B cell (primary cell): ENCODE measurements at regions not wholly inside any gene's neighbourhood (a gene's known extent, or its start where the extent isn't known, plus 50 kb on each side); places are given as distances from the start of the nearest gene placed in this dataset.

Source experiments
- ATAC-seq: fragments of 200-7000 bp; cut with Tn5 transposase; one replicate; pipeline ENCODE4 v1.10.0; 2021; ENCODE audit warnings: low read depth, mild to moderate bottlenecking, moderate number of reproducible peaks, moderate library complexity
- CTCF ChIA-PET: fragments of 350-600 bp; sonication (Branson Sonifier 250); formaldehyde crosslinking; loops from one replicate; lab custom pipeline; 2021; ENCODE audit warnings: antibody characterized with exemption, inconsistent platforms; lab: Charles Lee
- POLR2A ChIA-PET: fragments of 350-600 bp; sonication (Branson Sonifier 250); formaldehyde crosslinking; loops from one replicate; lab custom pipeline; 2021; ENCODE audit warnings: antibody characterized with exemption; lab: Charles Lee
- DNase-seq: peaks from one replicate; pipeline ENCODE4 v3.0.0; 2013
- H2AFZ ChIP-seq: 2 replicates; pipeline ENCODE4 v1.6.1; 2012; ENCODE audit warnings: mild to moderate bottlenecking, low read depth, low read length; ENCODE audit not compliant: insufficient read depth, poor library complexity, severe bottlenecking
- H3K27ac ChIP-seq, 2 donors: 1 replicate in 1 of 2; 2 replicates in 1 of 2; pipeline ENCODE4 v1.5.1; 2012 to 2013; ENCODE audit warnings: low read length in 2 of 2, mild to moderate bottlenecking in 2 of 2, moderate library complexity in 1 of 2
- H3K27me3 ChIP-seq, 4 experiments: fragments of 200-600 bp in 1 of 4; sonication (generic) in 1 of 4; replicated peaks in 1 of 4; 1 replicate in 2 of 4; 2 replicates in 2 of 4; pipeline versions ENCODE4 v1.6.1 to v1.7.0; 2013 to 2016; ENCODE audit warnings: low read length in 3 of 4, mild to moderate bottlenecking in 2 of 4, mixed read lengths in 1 of 4, moderate library complexity in 1 of 4; ENCODE audit not compliant: insufficient read depth in 4 of 4, control insufficient read depth in 3 of 4; ENCODE audit errors: control extremely low read depth in 1 of 4
- H3K36me3 ChIP-seq, 2 experiments: replicated peaks in 1 of 2; 1 replicate in 1 of 2; 2 replicates in 1 of 2; pipeline versions ENCODE4 v1.6.1 to v1.7.1; 2013; ENCODE audit warnings: low read length in 1 of 2; ENCODE audit not compliant: insufficient read depth in 2 of 2, control insufficient read depth in 1 of 2; ENCODE audit errors: control extremely low read depth in 1 of 2, extremely low read depth in 1 of 2
- H3K4me1 ChIP-seq, 2 donors: fragments of 200-600 bp in 1 of 2; sonication (generic) in 1 of 2; 1 replicate in 1 of 2; 2 replicates in 1 of 2; pipeline versions ENCODE4 v1.5.1 to v1.6.1; 2013 to 2017; ENCODE audit warnings: low read length in 2 of 2; ENCODE audit not compliant: control insufficient read depth in 2 of 2, insufficient read depth in 2 of 2
- H3K4me2 ChIP-seq: replicated peaks from 2 replicates; pipeline ENCODE3; 2012; ENCODE audit warnings: mild to moderate bottlenecking, low read depth, low read length; ENCODE audit not compliant: poor library complexity, severe bottlenecking
- H3K4me3 ChIP-seq, 5 experiments: fragments of 200-600 bp in 1 of 5; sonication (generic) in 1 of 5; 1 replicate in 3 of 5; 2 replicates in 2 of 5; pipeline versions ENCODE4 v1.5.1 to v1.7.0; 2011 to 2016; ENCODE audit warnings: low read length in 4 of 5, mild to moderate bottlenecking in 4 of 5, low read depth in 2 of 5, control low read depth in 1 of 5, moderate library complexity in 1 of 5; ENCODE audit not compliant: insufficient read depth in 1 of 5; ENCODE audit errors: control extremely low read depth in 1 of 5, extremely low read depth in 1 of 5
- H3K79me2 ChIP-seq: fragments of 200-600 bp; sonication (generic); one replicate; pipeline ENCODE4 v1.6.0; 2016; ENCODE audit warnings: low read length; ENCODE audit not compliant: control insufficient read depth, insufficient read depth
- H3K9ac ChIP-seq: fragments of 200-600 bp; sonication (generic); 2 replicates; pipeline ENCODE4 v1.6.1; 2017; ENCODE audit warnings: mild to moderate bottlenecking, low read length, moderate library complexity
- H3K9me3 ChIP-seq, 3 donors: one replicate each; pipeline versions ENCODE4 v1.6.1 to v1.7.1; 2013; ENCODE audit warnings: low read length in 2 of 3; ENCODE audit not compliant: control insufficient read depth in 2 of 3, insufficient read depth in 1 of 3; ENCODE audit errors: control extremely low read depth in 1 of 3
- H4K20me1 ChIP-seq: 2 replicates; pipeline ENCODE4 v1.6.0; 2012; ENCODE audit warnings: mild to moderate bottlenecking, low read length; ENCODE audit not compliant: insufficient read depth, control insufficient read depth, poor library complexity, severe bottlenecking
- H3K27ac Mint-ChIP-seq: one replicate; pipeline ENCODE4 v1.8.0; 2021; ENCODE audit warnings: mixed read lengths
- H3K27me3 Mint-ChIP-seq: one replicate; pipeline ENCODE4 v1.8.0; 2021; ENCODE audit warnings: mixed read lengths
- H3K4me1 Mint-ChIP-seq: one replicate; pipeline ENCODE4 v1.8.0; 2021; ENCODE audit warnings: mixed read lengths
- H3K4me3 Mint-ChIP-seq: one replicate; pipeline ENCODE4 v1.8.0; 2021; ENCODE audit warnings: mixed read lengths
- H3K9me3 Mint-ChIP-seq: one replicate; pipeline ENCODE4 v1.8.0; 2022; ENCODE audit warnings: mixed read lengths; ENCODE audit not compliant: insufficient read depth
- EZH2 ChIP-seq: IDR thresholded peaks from 2 replicates; pipeline ENCODE4 v1.6.1; 2012; ENCODE audit warnings: borderline replicate concordance, low read depth, mild to moderate bottlenecking, moderate library complexity, low read length; ENCODE audit not compliant: insufficient read depth, poor library complexity, severe bottlenecking
- WGBS: methylation state at CpG from one replicate; pipeline ENCODE4 v1.1.5; 2013; ENCODE audit warnings: missing lambda C conversion rate; ENCODE audit not compliant: insufficient coverage; 5-methylcytosine and 5-hydroxymethylcytosine counted together
- intact Hi-C: fragments of 100-400 bp; cut with micrococcal nuclease; formaldehyde crosslinking; loops from one replicate; pipeline ENCODE4 v1.10.0; 2022
- TF ChIP-seq, protein P1 (sequence below): fragments of 200-600 bp; IDR thresholded peaks from one replicate; pipeline ENCODE4 v1.8.0; 2022; ENCODE audit warnings: antibody characterized with exemption, mild to moderate bottlenecking

DNA sequence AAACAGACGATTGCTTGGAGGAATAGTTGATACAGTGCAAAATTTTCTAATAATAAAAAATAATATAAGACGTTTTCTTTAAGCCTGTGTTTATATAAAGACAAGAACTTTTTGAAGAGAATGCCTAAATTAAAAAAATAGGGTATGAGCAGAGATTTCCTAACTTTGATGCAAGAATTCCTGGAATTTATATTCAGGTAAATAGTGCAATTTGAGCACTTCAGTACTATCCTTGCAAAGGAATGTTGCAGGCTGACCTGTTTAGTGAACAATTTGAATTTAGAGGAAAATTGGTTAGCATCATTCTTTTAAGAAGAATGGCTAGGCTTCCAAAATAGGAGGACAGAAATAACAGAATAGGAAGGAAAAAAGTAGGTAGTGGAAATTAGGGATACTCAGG is 1172.3 kb downstream of the HACE1 start:
- H3K9me3 Mint-ChIP-seq = no peaks in the 10 kb centered on the region
- CTCF ChIA-PET = no interaction called here
- Histone ChIP-seq H3K27me3 (no peaks in the 10 kb centered on the region), H2AFZ (no peak overlapping the region), H3K27ac (no peak overlapping the region), H3K4me3 (no peak overlapping the region), H3K36me3 (no peaks in the 10 kb centered on the region), H3K79me2 (no peaks in the 10 kb centered on the region), H3K4me1 (no peaks in the 10 kb centered on the region), H3K4me2 (no peak overlapping the region), H4K20me1 (no peaks in the 10 kb centered on the region), H3K9me3 (no peaks in the 10 kb centered on the region), H3K9ac (no peak overlapping the region)
- intact Hi-C loops = no loop called here
- no peaks in the 10 kb centered on the region for H3K27me3 Mint-ChIP-seq
- H3K4me3 Mint-ChIP-seq = no peak overlapping the region
- POLR2A ChIA-PET = no interaction called here
- H3K4me1 Mint-ChIP-seq = no peaks in the 10 kb centered on the region
- DNase-seq = no peak
- H3K27ac Mint-ChIP-seq = no peak overlapping the region
- no peak for ATAC-seq
- WGBS = no CpG with 5 or more reads among the region's 2 CpGs
- TF ChIP-seq, protein P1, sequence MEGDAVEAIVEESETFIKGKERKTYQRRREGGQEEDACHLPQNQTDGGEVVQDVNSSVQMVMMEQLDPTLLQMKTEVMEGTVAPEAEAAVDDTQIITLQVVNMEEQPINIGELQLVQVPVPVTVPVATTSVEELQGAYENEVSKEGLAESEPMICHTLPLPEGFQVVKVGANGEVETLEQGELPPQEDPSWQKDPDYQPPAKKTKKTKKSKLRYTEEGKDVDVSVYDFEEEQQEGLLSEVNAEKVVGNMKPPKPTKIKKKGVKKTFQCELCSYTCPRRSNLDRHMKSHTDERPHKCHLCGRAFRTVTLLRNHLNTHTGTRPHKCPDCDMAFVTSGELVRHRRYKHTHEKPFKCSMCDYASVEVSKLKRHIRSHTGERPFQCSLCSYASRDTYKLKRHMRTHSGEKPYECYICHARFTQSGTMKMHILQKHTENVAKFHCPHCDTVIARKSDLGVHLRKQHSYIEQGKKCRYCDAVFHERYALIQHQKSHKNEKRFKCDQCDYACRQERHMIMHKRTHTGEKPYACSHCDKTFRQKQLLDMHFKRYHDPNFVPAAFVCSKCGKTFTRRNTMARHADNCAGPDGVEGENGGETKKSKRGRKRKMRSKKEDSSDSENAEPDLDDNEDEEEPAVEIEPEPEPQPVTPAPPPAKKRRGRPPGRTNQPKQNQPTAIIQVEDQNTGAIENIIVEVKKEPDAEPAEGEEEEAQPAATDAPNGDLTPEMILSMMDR = no peak
- no peak for TF ChIP-seq EZH2

DNA sequence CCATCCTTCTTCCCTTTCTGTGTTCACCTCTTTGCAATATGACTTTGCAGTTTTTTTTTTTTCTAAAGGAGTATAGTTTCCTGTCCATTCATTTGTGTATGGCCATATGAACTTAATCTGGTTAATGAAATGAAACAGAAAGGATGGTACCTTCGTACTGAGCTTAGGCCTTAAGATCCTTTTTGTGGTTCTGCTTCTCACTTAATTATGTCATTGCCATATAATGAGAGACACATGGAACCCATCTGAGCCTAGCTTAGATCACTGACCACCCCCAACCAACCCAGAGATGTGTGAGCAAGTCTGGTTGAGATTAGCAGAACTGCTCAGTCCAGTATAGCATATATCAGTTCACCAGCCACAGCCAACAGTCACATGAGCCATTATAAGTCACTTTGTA is 1179.6 kb downstream of the HACE1 start:
- Histone ChIP-seq H3K36me3 (no peaks in the 10 kb centered on the region), H3K4me2 (no peak overlapping the region), H3K4me1 (no peaks in the 10 kb centered on the region), H3K4me3 (no peak overlapping the region), H3K27me3 (no peaks in the 10 kb centered on the region), H3K27ac (no peak overlapping the region), H2AFZ (no peak overlapping the region), H3K79me2 (no peaks in the 10 kb centered on the region), H3K9me3 (peaks cover 0 to 11% (median 0%) of the 10 kb centered on the region in 3 donors), H4K20me1 (no peaks in the 10 kb centered on the region), H3K9ac (no peak overlapping the region)
- CTCF ChIA-PET = no interaction called here
- Mint-ChIP-seq H3K4me1 (no peaks in the 10 kb centered on the region), H3K4me3 (no peak overlapping the region), H3K27me3 (no peaks in the 10 kb centered on the region), H3K9me3 (no peaks in the 10 kb centered on the region), H3K27ac (no peak overlapping the region)
- DNase-seq (no peak), ATAC-seq (no peak)
- no peak for TF ChIP-seq EZH2
- TF ChIP-seq, protein P1 = no peak
- intact Hi-C loops = no loop called here
- POLR2A ChIA-PET = no interaction called here
- WGBS = no CpG with 5 or more reads among the region's 1 CpG
